HG03060 (cell line): ENCODE measurements at regions not wholly inside any gene's neighbourhood (a gene's known extent, or its start where the extent isn't known, plus 50 kb on each side); places are given as distances from the start of the nearest gene placed in this dataset.
A peak's percentile ranks its signal among the peaks of the same experiment; 100 is the strongest.

Experiments
- ATAC-seq: cut with Tn5 transposase; IDR thresholded peaks from one replicate; pipeline ENCODE4 v1.9.1; 2021; ENCODE audit warnings: low read depth, moderate number of reproducible peaks; ENCODE audit not compliant: unreplicated experiment

GRCh38 chr9:109880276-109881169 lies 100.5 kb downstream of the PALM2AKAP2 start:
- ATAC-seq, result peak; percentile 74

GRCh38 chr9:109883623-109884022 lies 103.6 kb downstream of the PALM2AKAP2 start:
- ATAC-seq, result no peak

GRCh38 chr9:109886041-109886440 lies 106.0 kb downstream of the PALM2AKAP2 start:
- no peak for ATAC-seq

- peak; percentile 59 for ATAC-seq
Measured at GRCh38 chr9:109886617-109887016, 106.6 kb downstream of the PALM2AKAP2 start.

GRCh38 chr9:109887079-109887478 lies 107.1 kb downstream of the PALM2AKAP2 start:
- ATAC-seq, result peak; percentile 19

GRCh38 chr9:109888695-109889094 lies 108.7 kb downstream of the PALM2AKAP2 start:
- no peak for ATAC-seq

GRCh38 chr9:109889456-109889855 lies 109.5 kb downstream of the PALM2AKAP2 start:
- ATAC-seq, result no peak

- ATAC-seq, result no peak
Measured at GRCh38 chr9:109893241-109893640, 113.2 kb downstream of the PALM2AKAP2 start.

- ATAC-seq, result no peak
Measured at GRCh38 chr9:109894473-109894872, 114.5 kb downstream of the PALM2AKAP2 start.

GRCh38 chr9:109894921-109895758 lies 115.1 kb downstream of the PALM2AKAP2 start:
- ATAC-seq, result peak; percentile 61

GRCh38 chr9:109901201-109901600 lies 121.2 kb downstream of the PALM2AKAP2 start:
- ATAC-seq, result no peak

- no peak for ATAC-seq
Measured at GRCh38 chr9:109903515-109904138, 123.6 kb downstream of the PALM2AKAP2 start.

GRCh38 chr9:109904666-109905065 lies 124.7 kb downstream of the PALM2AKAP2 start:
- ATAC-seq, result no peak

GRCh38 chr9:109905472-109905871 lies 125.5 kb downstream of the PALM2AKAP2 start:
- no peak for ATAC-seq

GRCh38 chr9:109906766-109907382 lies 126.9 kb downstream of the PALM2AKAP2 start:
- peak; percentile 8 for ATAC-seq

- ATAC-seq, result peak; percentile 46
Measured at GRCh38 chr9:109907400-109907799, 127.4 kb downstream of the PALM2AKAP2 start.

- no peak for ATAC-seq
Measured at GRCh38 chr9:109907810-109908458, 127.9 kb downstream of the PALM2AKAP2 start.

GRCh38 chr9:109908459-109909390 lies 128.7 kb downstream of the PALM2AKAP2 start:
- ATAC-seq, result no peak
